GM12892 (cell line): ENCODE measurements at regions not wholly inside any gene's neighbourhood (a gene's known extent, or its start where the extent isn't known, plus 50 kb on each side); places are given as distances from the start of the nearest gene placed in this dataset.

Source experiments
- DNase-seq: peaks from one replicate; pipeline ENCODE4 v3.0.0; 2011; ENCODE audit not compliant: insufficient read length
- FAIRE-seq: peaks from 2 replicates; lab custom pipeline; 2011; peaks lifted over from hg19 to GRCh38; lab: Jason Lieb, UNC
- POLR2A ChIP-seq: IDR thresholded peaks from 2 replicates; pipeline ENCODE4 v1.6.1; 2011; ENCODE audit warnings: low read depth, low read length, control low read depth
- POLR2AphosphoS5 ChIP-seq: IDR thresholded peaks from 2 replicates; pipeline ENCODE4 v1.6.1; 2011; ENCODE audit warnings: low read depth, low read length, control low read depth
- TAF1 ChIP-seq: IDR thresholded peaks from 2 replicates; pipeline ENCODE4 v1.6.1; 2011; ENCODE audit warnings: low read depth, mild to moderate bottlenecking, control low read depth, low read length, borderline replicate concordance

DNA sequence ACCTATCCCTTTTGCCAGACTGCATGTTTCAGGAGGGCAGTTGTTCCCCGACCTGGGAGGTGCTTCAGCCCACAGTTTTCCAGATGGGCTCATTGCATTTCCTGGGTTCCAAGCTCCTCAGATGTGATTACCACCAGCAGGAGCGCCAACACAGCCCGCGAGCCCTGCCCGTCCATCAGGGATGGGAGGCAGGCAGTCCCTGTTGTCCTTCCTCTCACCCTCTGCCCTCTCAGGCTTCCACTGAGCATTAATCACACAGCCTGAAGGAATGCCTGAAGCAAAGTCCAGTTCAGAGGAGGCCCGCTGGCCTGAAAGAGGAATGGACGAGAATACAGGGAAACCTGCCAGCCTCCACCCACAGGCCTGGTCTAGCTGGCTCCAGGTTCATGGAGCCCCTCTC, 256.3 kb upstream of the SDK2 start:
- FAIRE-seq = no peak
- no peak for DNase-seq
- TF ChIP-seq TAF1 = no peak

DNA sequence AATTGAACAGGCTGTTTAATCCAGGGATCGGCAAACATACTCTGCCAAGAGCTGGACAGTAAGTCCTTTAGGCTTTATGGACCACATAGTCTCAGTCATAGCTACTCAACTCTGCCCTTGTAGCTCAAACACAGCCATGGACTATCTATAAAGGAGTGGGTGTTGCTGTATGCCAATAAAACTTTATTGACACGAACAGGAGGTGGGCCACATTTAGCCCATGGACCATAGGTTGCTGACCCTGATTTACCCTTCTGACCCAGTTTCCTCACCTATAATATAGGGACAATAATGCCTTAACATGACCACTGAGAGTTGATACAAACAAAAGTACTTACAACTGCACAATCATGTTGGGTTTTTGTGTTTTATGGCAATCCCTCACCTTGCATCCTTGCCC, 257.0 kb upstream of the SDK2 start:
- TF ChIP-seq TAF1 = no peak
- no peak for TF ChIP-seq POLR2AphosphoS5
- TF ChIP-seq POLR2A = no peak
- DNase-seq = no peak
- no peak for FAIRE-seq

DNA sequence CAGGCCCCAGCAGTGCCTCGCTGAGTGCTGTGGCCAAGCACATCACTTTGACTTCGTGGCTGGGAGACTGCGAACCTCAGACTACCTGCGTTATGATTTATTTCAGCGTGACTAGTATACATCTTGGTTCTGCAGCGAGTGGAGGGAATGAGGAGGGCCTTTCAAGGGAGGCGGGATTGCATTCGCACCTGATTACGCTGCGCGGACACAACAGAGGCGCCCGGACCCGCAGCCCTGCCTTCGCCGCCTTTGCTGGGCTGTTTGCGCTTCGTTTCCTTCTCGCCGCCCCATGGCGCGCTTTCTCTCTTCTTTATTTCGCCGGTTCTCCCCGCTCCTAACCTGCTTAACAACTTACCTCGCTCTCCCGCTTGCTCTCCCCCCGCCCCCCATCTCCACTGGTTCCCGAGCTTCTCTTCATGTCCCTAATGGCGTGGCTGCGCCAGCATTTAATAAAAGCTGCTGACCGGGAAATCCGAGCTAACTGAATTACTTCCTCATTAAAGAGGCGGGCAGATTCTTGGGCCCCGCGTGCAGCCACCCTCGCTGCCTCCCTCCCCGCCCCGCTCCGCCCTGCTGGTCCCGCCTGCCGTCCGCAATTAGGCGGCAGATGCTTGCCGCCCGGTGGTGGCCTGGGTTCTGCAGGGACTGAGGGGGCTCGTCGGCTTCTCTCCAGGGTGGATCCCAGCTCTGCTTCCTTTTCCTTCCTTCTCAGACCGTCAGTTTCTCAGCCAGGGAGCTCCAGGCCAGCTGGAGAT, 257.6 kb upstream of the SDK2 start:
- no peak for FAIRE-seq
- no peak for TF ChIP-seq POLR2AphosphoS5
- DNase-seq = no peak

DNA sequence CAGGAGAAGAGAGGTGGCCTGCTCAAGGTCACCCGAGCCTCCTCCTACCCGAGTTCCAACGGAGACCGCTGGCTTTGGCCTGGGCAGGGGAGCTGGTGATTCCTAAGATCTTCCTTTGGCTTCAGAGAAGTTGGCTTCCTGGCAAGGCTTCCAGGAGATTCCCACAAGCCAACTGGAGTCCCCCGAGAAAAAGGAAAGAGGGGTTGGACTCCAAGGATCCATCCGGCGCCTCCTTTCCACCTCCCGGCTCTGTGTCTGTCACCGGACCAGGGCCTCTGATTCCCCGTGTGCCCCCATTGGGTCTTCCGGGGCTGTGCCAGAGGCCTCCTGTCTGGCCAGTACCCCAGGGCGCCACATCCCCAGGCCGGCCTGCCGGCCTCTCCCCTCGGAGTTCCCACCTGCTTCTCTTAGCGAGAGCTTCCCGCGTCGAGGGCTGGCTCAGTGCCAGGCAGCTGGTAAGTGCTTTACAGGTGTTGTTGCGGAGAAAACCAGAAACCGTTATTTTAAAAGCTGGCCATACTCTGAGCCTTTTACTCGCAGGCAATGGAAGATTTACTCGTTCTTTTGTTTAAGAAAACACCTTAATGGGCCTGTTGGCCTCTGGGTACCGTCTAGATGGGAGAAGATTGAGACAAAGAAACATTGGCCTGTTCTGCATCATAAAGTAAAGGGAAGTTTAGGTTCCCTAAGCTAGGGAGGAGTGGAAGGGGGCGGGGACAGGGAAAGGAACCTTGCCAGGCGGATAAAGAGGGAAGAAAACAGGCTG, 258.4 kb upstream of the SDK2 start:
- TF ChIP-seq POLR2AphosphoS5 (no peak), POLR2A (no peak), TAF1 (no peak)
- FAIRE-seq = no peak
- DNase-seq = no peak

DNA sequence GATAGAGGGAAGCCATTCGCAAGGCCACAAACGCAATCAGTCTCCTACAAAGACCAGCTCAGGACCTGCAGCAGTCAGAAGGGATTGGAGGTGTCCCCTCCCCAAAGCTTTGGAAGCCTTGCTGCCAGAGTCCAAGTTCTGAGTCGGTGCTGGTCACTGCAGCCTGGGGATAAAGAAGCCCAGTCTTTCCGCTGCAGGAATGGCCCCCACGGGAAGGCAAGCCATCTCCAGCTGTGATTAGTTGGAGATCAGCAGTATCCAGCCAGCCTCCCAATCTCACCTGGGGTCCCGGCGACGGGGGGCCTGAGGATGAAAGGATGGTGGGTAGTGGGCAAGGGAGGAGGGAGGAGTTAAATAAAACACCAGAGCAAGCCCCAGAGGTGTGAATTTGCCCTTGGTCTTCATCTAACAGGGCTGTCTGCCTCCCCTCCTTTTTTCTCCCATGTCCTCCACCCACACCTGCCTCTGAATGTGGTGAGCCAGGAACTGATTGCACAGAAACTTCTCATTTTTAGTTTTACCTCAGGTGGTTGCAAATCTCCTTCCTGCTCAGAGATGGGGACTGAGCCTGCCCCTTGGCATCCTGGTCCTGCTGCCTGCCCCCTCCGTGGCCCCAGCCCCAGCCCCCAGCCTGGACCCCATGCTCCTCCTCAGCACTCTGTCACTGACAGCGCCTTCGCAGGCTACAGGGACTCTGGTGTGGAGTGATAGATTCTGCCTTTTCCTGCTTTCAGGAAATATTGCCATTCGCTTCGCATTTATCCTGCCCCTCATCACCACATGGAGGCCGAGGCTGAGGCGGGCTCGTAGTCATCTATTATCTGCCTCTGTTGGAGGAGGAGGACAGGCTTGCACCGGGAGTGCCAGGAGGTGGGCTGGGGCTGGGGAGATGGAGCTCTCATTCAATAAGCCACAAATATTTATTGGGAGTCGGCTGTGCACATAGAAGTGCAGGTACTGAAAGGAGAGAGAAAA, 262.9 kb upstream of the SDK2 start:
- TF ChIP-seq TAF1 (no peak), POLR2A (no peak), POLR2AphosphoS5 (no peak)
- DNase-seq = no peak
- no peak for FAIRE-seq

DNA sequence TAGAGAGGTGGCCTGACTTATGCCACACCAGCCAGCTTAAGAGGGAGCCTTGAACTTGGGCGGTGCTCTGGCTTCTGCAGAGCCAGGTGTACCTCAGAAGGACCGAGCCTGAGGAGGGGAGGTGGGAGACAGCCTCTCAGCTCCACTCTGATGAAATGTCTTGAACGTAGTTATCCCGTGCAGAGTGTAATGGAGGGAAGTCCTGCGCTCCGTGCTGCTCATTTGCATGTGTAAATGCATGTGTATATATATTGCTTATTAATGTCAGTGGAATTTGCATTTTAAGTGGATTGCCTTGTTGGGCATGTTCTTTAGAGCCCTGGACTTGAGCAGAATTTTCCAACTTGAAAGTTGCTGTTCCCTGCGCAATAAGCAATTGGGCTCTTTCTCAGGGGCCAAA, 264.9 kb upstream of the SDK2 start:
- no peak for TF ChIP-seq TAF1
- no peak for TF ChIP-seq POLR2A
- TF ChIP-seq POLR2AphosphoS5 = no peak
- DNase-seq = no peak
- FAIRE-seq = no peak

DNA sequence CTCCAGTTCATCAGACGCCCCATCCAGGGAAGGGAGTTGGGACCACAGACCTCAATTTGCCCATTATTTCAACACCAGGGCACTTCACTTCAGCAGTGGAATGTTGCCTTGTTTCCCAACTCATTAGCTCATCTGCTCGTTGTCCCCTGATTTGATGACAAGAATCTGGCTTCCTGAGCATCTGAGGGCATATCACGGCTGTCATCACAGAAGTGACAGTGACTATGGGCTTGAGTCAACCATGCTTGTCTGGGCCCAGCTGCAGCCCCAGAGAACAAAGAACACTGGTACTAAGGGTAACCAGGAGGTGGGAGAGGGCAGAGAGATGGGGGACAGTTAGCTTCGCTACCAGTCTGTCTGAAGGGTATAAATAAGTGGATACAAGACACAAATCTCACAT, 266.0 kb upstream of the SDK2 start:
- no peak for FAIRE-seq
- TF ChIP-seq POLR2A (no peak), POLR2AphosphoS5 (no peak), TAF1 (no peak)
- DNase-seq = no peak

DNA sequence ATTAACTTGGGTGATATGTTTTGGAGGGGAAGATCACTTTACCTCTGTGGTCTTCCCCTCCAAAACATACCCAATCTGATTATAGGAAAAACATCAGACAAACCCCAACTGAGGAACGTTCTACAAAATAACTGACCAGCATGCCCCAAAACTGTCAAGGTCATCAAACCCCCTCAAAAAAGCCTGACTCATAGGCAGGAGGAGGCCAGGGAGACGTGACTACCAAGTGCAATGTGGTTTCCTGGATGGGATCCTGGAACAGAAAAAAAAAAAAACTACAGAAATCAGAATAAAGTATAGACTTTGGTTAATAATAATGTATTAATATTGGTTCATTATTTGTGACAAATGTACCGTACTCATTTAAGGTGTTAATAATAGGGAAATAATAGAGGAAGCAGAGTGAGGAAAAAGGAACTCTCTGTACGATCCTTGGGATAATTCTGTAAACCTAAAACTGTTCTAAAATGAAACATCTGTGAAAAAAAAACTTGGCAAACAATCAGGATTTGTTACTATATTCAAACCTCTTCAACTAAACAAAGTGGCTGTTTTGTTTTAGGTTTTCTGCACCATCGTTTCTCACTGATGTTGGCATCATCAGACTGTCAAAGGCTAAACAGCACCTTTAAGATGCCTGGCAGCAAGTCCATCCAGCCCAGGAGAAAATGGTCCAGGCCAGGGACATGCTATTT, 266.7 kb upstream of the SDK2 start:
- no peak for FAIRE-seq
- TF ChIP-seq POLR2AphosphoS5 (no peak), TAF1 (no peak), POLR2A (no peak)
- no peak for DNase-seq

DNA sequence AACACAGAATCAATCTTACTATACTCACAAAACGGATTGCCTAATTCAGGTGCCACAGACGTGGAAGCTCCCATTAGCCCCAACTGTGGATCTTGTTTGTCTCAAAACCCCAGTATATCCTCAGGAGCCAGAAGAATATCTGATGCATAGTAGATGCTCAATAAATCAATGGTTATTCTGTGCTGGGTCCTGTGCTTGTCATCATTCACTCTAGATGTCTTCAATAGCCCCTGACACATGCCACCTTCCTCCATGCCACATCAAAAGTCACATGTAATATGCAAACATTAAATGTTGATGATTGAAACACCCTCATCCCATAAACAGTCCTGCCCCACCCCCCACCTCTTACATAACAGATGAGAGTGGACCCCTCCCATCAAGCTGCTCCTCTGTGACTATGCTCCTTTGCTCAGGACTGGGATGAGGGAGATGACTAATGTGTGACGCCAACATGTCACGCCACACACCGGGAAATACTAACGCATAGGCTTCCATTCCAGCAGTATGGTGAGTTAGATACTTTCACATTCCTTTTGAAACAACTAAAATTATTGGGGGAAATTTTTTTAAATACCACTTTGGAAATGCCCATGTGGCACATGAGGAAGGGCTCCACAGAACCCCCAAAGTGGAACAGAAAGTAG, 267.6 kb upstream of the SDK2 start:
- no peak for FAIRE-seq

DNA sequence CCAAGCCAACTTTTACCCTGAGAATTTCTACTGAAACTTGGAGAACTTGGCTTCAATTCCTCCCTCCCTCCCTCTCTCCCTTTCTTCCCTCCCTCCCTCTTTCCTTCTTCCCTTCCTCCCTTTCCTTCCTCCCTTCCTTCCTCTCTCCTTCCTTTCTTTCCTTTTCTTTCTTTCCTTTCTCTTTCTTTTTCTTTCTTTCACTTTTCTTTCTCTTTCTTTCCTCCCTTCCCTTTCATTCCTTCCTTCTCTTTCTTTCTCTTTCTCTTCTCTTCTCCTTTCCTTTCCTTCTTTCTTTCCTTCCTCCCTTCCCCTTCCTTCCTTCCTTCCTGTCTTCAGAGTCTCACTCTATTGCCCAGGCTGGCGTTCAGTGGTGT, 268.1 kb upstream of the SDK2 start:
- DNase-seq = no peak
- TF ChIP-seq TAF1 (no peak), POLR2A (no peak), POLR2AphosphoS5 (no peak)
- no peak for FAIRE-seq

More for the DNA sequence above, 267.6 kb upstream of the SDK2 start:
- TF ChIP-seq POLR2A (no peak), POLR2AphosphoS5 (no peak), TAF1 (no peak)
- DNase-seq = no peak
